GM21528 (cell line): ENCODE measurements at regions not wholly inside any gene's neighbourhood (a gene's known extent, or its start where the extent isn't known, plus 50 kb on each side); places are given as distances from the start of the nearest gene placed in this dataset.
"Not testable (repeated sequence)": the region's sequence is repeated elsewhere in the genome, so short reads cannot be mapped to it uniquely, and the experiment has no call there.

ENCODE experiments used
- ATAC-seq: cut with Tn5 transposase; IDR thresholded peaks from one replicate; pipeline ENCODE4 v1.9.1; 2021; ENCODE audit warnings: mild to moderate bottlenecking, moderate library complexity; ENCODE audit not compliant: unreplicated experiment, low FRiP score

- ATAC-seq, result no peak
Observed at GRCh38 chr2:53610260-53610659, 157.3 kb upstream of the CHAC2 start.

- ATAC-seq, result no peak
Observed at GRCh38 chr2:53609551-53609950, 158.1 kb upstream of the CHAC2 start.

- ATAC-seq, result no peak
Observed at GRCh38 chr2:53608293-53608692, 159.3 kb upstream of the CHAC2 start.

GRCh38 chr2:53600815-53601214, 166.8 kb upstream of the CHAC2 start:
- ATAC-seq, result no peak

GRCh38 chr2:53586733-53587612, 180.6 kb upstream of the CHAC2 start:
- not testable (repeated sequence) for ATAC-seq

- ATAC-seq, result no peak
Observed at GRCh38 chr2:53584986-53585385, 182.6 kb upstream of the CHAC2 start.

- ATAC-seq, result no peak
Observed at GRCh38 chr2:53583583-53583982, 184.0 kb upstream of the CHAC2 start.

GRCh38 chr2:53582556-53582955, 185.0 kb upstream of the CHAC2 start:
- ATAC-seq, result no peak

- ATAC-seq, result no peak
Observed at GRCh38 chr2:53576166-53576565, 191.4 kb upstream of the CHAC2 start.

GRCh38 chr2:53575721-53576124, 191.9 kb upstream of the CHAC2 start:
- ATAC-seq, result no peak

- ATAC-seq, result no peak
Observed at GRCh38 chr2:53572696-53573095, 194.9 kb upstream of the CHAC2 start.

- no peak for ATAC-seq
Observed at GRCh38 chr2:53569957-53570727, 197.5 kb upstream of the CHAC2 start.

GRCh38 chr2:53568469-53568868, 199.1 kb upstream of the CHAC2 start:
- ATAC-seq, result no peak

GRCh38 chr2:53567073-53567472, 200.5 kb upstream of the CHAC2 start:
- ATAC-seq, result no peak

- ATAC-seq, result no peak
Observed at GRCh38 chr2:53562407-53562806, 205.2 kb upstream of the CHAC2 start.

- no peak for ATAC-seq
Observed at GRCh38 chr2:53561155-53561554, 206.4 kb upstream of the CHAC2 start.

- no peak for ATAC-seq
Observed at GRCh38 chr2:53559302-53559966, 208.2 kb upstream of the CHAC2 start.

GRCh38 chr2:53558867-53559266, 208.7 kb upstream of the CHAC2 start:
- no peak for ATAC-seq

GRCh38 chr2:53549497-53549896, 218.1 kb upstream of the CHAC2 start:
- ATAC-seq, result no peak

- ATAC-seq, result no peak
Observed at GRCh38 chr2:53545604-53546003, 222.0 kb upstream of the CHAC2 start.

GRCh38 chr2:53544871-53545558, 222.6 kb upstream of the CHAC2 start:
- no peak for ATAC-seq
